ENCODE measurements at regions not wholly inside any gene's neighbourhood (a gene's known extent, or its start where the extent isn't known, plus 50 kb on each side); places are given as distances from the start of the nearest gene placed in this dataset.

DNA sequence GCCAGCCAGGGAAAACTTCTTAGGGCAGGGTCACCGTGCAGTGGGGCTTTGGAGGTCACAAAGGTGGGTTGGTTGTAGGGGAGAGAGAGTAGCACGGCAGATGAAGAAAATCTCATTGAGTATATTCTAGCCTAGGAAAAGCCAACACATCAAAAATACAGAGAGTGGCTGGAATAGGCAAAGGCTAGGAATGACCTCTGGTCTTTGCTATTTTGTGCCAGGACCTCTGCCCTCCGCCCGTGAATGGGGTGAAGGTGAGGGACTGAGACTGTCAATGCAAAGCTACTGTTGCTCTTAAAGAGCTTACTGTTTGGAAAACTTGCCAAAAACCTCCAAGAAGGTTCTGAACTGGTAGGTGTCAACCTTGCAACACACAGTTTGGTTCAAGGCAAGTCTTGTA is 346.7 kb downstream of the CDH26 start:
- TF ChIP-seq, protein P1, sequence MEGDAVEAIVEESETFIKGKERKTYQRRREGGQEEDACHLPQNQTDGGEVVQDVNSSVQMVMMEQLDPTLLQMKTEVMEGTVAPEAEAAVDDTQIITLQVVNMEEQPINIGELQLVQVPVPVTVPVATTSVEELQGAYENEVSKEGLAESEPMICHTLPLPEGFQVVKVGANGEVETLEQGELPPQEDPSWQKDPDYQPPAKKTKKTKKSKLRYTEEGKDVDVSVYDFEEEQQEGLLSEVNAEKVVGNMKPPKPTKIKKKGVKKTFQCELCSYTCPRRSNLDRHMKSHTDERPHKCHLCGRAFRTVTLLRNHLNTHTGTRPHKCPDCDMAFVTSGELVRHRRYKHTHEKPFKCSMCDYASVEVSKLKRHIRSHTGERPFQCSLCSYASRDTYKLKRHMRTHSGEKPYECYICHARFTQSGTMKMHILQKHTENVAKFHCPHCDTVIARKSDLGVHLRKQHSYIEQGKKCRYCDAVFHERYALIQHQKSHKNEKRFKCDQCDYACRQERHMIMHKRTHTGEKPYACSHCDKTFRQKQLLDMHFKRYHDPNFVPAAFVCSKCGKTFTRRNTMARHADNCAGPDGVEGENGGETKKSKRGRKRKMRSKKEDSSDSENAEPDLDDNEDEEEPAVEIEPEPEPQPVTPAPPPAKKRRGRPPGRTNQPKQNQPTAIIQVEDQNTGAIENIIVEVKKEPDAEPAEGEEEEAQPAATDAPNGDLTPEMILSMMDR (conservative IDR thresholded peaks at IDR 0.05; ENCODE audit: control insufficient read depth, insufficient read depth, low read depth, low read length): no peak
- H3K4me3 ChIP-seq (ENCODE audit: control insufficient read depth, low read depth, low read length): no peak overlapping the region
- no peak for DNase-seq (ENCODE audit: low read depth)

DNA sequence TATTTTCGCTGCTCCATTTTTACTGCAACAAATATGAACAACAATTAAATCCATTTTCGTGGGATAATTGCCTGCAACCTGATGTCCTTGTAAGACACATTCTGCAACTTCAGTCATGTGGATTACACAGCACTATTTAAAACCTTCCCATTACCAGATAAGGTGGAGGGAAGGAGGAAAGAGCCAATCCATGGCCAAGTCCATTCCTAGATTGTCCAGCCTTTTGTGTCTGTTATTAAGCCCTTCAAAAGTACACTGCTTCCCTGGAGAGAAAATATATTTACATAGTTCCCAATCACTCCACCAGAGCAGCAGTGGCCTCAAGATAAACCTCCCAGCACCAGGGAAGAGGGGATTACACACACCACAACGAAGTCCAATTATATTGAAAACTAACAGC is 347.9 kb downstream of the CDH26 start:
- DNase-seq (ENCODE audit: low read depth): no peak
- TF ChIP-seq, protein P1 (conservative IDR thresholded peaks at IDR 0.05; ENCODE audit: control insufficient read depth, insufficient read depth, low read depth, low read length): no peak
- no peak overlapping the region for H3K4me3 ChIP-seq (ENCODE audit: control insufficient read depth, low read depth, low read length)

DNA sequence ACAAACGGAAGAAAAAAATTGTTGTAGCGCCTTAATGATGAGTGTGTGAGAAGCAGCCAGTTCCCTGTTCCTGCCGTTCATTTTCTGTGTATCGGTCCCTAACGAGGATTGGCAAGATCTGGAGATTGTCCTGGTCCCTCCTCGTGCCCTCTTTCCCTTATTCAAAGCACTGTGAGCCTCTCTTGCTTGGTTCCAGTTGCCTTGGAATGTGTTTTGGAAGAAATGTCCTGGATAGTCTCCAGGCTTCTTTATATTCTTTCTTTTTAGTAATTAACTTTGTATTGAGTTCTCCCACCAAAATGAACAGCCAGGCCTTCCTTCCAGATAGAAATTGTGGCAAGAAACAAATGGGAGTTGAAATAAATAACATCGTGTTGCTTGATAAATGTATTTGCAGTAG is 348.3 kb downstream of the CDH26 start:
- DNase-seq (ENCODE audit: low read depth): no peak
- TF ChIP-seq, protein P1 (conservative IDR thresholded peaks at IDR 0.05; ENCODE audit: control insufficient read depth, insufficient read depth, low read depth, low read length): no peak
- H3K4me3 ChIP-seq (ENCODE audit: control insufficient read depth, low read depth, low read length): no peak overlapping the region

DNA sequence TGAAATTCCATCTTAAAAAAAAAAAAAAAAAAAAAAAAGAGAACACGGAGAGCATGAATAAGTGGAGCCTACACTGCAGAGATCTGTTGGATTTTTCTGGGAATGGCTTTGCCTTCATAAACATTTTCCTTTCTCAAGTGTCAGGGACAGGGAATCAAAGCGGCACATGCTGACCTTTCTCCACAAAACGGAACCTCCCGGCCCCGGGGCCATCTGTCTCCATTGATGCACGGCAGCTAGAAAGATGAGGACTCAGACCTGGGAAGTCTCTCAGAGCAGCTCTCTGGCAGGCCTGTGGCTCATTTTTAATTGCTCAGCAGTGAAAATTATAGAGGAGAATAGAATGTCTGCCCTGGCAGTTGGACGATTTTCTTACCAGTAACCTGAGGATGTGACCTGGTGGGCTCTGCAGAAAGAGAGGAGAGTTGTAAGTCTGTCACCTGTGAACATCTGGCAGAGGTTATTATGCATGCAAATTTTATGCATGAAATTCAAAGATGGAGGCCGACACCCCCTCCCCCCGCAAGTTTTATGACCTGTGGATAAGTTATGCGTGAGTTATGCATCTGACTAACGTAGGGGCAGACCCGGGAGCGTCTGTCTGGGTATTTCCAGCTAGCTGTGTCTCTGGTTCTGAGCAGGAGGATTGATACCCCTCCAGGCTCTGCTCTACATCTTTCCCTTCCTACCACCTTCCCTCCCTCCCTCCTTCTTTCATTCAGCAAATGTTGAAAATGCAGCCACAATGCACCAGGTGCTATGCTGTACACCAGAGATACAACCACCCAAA is 352.5 kb downstream of the CDH26 start:
- no peak for DNase-seq (ENCODE audit: low read depth)
- H3K4me3 ChIP-seq (ENCODE audit: control insufficient read depth, low read depth, low read length): no peak overlapping the region
- TF ChIP-seq, protein P1 (conservative IDR thresholded peaks at IDR 0.05; ENCODE audit: control insufficient read depth, insufficient read depth, low read depth, low read length): no peak

- TF ChIP-seq, protein P1 (conservative IDR thresholded peaks at IDR 0.05; ENCODE audit: control insufficient read depth, insufficient read depth, low read depth, low read length): no peak
- H3K4me3 ChIP-seq (ENCODE audit: control insufficient read depth, low read depth, low read length): no peak overlapping the region
- no peak for DNase-seq (ENCODE audit: low read depth)
Measured at GRCh38 chr20:60313191-60313590, 355.0 kb downstream of the CDH26 start.

GRCh38 chr20:60313614-60314013 is 355.4 kb downstream of the CDH26 start:
- no peak for DNase-seq (ENCODE audit: low read depth)
- H3K4me3 ChIP-seq (ENCODE audit: control insufficient read depth, low read depth, low read length): no peak overlapping the region
- TF ChIP-seq, protein P1 (conservative IDR thresholded peaks at IDR 0.05; ENCODE audit: control insufficient read depth, insufficient read depth, low read depth, low read length): no peak

All from fibroblast of mammary gland (primary cell).